ENCODE measurements at regions not wholly inside any gene's neighbourhood (a gene's known extent, or its start where the extent isn't known, plus 50 kb on each side); places are given as distances from the start of the nearest gene placed in this dataset.

DNA sequence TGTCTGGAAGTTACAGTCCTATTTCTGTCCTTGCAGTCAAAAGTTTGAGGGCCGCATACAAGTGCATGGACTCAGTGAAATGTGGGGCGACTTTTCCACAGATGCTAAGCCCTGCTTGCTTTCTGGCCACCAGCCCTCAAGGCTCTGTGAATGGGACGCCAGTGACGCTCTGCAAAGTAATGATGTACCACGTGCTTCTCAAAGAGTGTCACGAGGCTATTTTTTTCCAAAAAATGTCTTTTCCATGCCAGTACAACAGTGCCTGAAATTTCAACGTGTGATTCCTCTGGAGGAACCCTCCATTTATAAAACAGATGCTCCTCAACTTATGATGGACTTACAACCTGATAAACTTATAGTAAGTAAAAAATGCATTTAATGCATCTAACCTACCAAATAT, 281.8 kb upstream of the CRBN start:
- Histone ChIP-seq H3K36me3 (no peaks in the 10 kb centered on the region), H3K27ac (no peak overlapping the region), H3K27me3 (ENCODE audit: insufficient read depth, low read depth, severe bottlenecking) (no peaks in the 10 kb centered on the region), H3K9me3 (ENCODE audit: severe bottlenecking) (no peaks in the 10 kb centered on the region), H3K4me3 (ENCODE audit: low read depth, low read length) (no peak overlapping the region)
- TF ChIP-seq, protein P1, sequence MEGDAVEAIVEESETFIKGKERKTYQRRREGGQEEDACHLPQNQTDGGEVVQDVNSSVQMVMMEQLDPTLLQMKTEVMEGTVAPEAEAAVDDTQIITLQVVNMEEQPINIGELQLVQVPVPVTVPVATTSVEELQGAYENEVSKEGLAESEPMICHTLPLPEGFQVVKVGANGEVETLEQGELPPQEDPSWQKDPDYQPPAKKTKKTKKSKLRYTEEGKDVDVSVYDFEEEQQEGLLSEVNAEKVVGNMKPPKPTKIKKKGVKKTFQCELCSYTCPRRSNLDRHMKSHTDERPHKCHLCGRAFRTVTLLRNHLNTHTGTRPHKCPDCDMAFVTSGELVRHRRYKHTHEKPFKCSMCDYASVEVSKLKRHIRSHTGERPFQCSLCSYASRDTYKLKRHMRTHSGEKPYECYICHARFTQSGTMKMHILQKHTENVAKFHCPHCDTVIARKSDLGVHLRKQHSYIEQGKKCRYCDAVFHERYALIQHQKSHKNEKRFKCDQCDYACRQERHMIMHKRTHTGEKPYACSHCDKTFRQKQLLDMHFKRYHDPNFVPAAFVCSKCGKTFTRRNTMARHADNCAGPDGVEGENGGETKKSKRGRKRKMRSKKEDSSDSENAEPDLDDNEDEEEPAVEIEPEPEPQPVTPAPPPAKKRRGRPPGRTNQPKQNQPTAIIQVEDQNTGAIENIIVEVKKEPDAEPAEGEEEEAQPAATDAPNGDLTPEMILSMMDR (IDR thresholded peaks at IDR 0.05; ENCODE audit: low read depth, low read length), result no peak
- DNase-seq, result no peak

DNA sequence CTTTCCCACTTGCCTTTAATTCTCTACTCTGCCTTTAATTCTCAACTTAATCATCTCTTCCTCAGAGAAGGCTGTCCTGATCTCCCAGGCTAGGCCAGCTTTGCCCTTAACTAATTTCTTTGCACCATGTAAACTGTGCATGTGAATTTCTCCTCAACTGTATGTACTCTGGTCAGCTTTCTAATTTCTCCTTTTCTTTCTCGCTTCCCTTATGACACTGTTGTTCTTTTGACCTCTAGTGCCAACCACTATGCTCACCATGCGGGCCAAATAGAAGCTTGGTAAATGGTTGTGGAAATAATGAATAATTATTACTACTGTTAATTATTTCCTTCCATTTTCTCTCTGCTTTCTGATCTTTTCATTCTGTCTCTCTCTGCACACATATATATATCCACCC, 269.0 kb upstream of the CRBN start:
- H3K27me3 ChIP-seq (ENCODE audit: insufficient read depth, low read depth, severe bottlenecking), result no peaks in the 10 kb centered on the region
- H3K36me3 ChIP-seq, result no peaks in the 10 kb centered on the region
- TF ChIP-seq, protein P1 (IDR thresholded peaks at IDR 0.05; ENCODE audit: low read depth, low read length), result no peak
- no peak for DNase-seq
- no peak overlapping the region for H3K4me3 ChIP-seq (ENCODE audit: low read depth, low read length)
- no peaks in the 10 kb centered on the region for H3K9me3 ChIP-seq (ENCODE audit: severe bottlenecking)
- H3K27ac ChIP-seq, result no peak overlapping the region

DNA sequence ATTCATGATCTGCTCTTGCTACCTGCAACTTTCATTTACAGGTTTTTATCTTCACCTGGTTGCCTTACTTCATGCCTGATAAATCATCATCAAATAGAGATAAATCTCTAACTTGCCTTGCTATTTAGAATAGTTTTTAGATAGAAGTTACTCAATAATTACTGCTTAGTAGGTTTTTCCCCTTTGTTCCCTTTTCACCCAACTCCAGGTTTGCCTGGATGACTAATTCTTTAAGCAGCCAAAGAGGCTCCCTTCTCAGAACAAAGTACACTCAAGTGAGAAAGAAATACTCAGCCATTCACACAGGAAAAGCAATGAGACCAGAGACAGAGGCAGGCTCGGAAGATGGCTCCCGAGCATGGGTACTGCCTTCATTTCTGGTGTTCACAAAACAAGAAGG, 268.1 kb upstream of the CRBN start:
- TF ChIP-seq, protein P1 (IDR thresholded peaks at IDR 0.05; ENCODE audit: low read depth, low read length), result no peak
- DNase-seq, result no peak
- no peaks in the 10 kb centered on the region for H3K36me3 ChIP-seq
- no peaks in the 10 kb centered on the region for H3K9me3 ChIP-seq (ENCODE audit: severe bottlenecking)
- no peak overlapping the region for H3K27ac ChIP-seq
- no peaks in the 10 kb centered on the region for H3K27me3 ChIP-seq (ENCODE audit: insufficient read depth, low read depth, severe bottlenecking)
- H3K4me3 ChIP-seq (ENCODE audit: low read depth, low read length), result no peak overlapping the region

DNA sequence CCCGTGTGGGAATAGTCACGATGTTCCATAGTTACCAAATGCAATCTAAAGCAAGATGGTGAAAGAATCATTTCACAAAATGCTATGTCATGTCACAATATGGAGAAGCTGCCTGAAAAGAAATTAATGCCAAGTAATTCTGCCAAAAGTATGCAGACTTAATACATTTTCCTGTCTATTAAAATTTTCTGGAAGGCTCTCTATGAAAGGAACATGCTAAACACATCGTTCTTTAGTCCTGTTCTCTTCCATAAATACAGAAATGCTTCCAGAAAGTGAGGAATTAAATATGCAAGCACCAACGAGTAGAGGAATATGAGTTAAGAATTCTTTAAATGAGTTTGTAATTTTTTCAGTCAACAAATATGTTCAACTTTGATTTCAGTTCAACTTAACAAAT, 266.8 kb upstream of the CRBN start:
- no peaks in the 10 kb centered on the region for H3K9me3 ChIP-seq (ENCODE audit: severe bottlenecking)
- no peak for DNase-seq
- TF ChIP-seq, protein P1 (IDR thresholded peaks at IDR 0.05; ENCODE audit: low read depth, low read length), result no peak

DNA sequence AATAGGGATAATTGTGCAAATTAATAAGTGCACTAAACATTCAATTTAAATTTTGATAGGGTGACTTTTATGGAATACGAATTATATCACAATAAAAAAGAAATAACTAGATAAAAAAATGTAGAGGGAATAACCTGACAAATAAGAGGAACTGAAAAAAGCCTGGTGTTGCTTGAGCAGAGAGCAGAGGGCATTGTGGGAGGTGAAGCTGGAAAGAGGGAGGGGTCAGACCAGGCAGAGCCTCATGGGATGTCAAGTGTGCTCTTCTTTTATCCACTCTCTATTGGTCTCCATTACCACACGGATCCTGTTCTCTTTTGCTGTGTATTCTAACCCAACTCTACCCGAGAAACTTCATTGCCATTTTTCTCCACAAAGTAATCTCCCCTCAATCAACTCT, 264.0 kb upstream of the CRBN start:
- TF ChIP-seq, protein P1 (IDR thresholded peaks at IDR 0.05; ENCODE audit: low read depth, low read length), result no peak
- DNase-seq, result no peak

More for the DNA sequence above, 266.8 kb upstream of the CRBN start:
- H3K27ac ChIP-seq, result no peak overlapping the region
- no peaks in the 10 kb centered on the region for H3K36me3 ChIP-seq
- H3K27me3 ChIP-seq (ENCODE audit: insufficient read depth, low read depth, severe bottlenecking), result no peaks in the 10 kb centered on the region
- no peak overlapping the region for H3K4me3 ChIP-seq (ENCODE audit: low read depth, low read length)

DNA sequence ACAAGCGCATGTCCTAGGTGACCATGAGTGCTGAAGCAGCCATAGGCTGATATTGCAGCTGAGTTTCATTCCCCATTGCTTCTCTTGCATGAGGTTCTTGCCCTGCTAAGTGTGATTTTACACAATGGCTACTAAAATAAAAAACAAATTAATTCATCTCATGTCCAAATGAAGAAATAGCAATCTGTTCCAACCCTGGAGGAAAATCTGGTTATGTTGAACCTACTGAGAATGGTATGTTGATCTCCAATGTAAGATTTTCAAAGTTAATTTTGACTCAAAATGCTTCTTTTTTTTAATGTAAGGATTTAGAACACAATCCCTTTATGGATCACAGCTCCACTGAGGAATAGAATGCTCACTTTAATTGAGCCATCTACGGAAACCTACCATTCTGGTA, 254.2 kb upstream of the CRBN start:
- H3K27me3 ChIP-seq (ENCODE audit: insufficient read depth, low read depth, severe bottlenecking), result no peaks in the 10 kb centered on the region
- TF ChIP-seq, protein P1 (IDR thresholded peaks at IDR 0.05; ENCODE audit: low read depth, low read length), result no peak
- no peak overlapping the region for H3K27ac ChIP-seq
- no peaks in the 10 kb centered on the region for H3K36me3 ChIP-seq
- DNase-seq, result no peak
- no peak overlapping the region for H3K4me3 ChIP-seq (ENCODE audit: low read depth, low read length)
- H3K9me3 ChIP-seq (ENCODE audit: severe bottlenecking), result no peaks in the 10 kb centered on the region

More for the DNA sequence above, 264.0 kb upstream of the CRBN start:
- Histone ChIP-seq H3K27ac (no peak overlapping the region), H3K27me3 (ENCODE audit: insufficient read depth, low read depth, severe bottlenecking) (no peaks in the 10 kb centered on the region), H3K4me3 (ENCODE audit: low read depth, low read length) (no peak overlapping the region), H3K36me3 (no peaks in the 10 kb centered on the region), H3K9me3 (ENCODE audit: severe bottlenecking) (no peaks in the 10 kb centered on the region)
